Neural progenitor cell (in vitro differentiated cells): ENCODE measurements at regions not wholly inside any gene's neighbourhood (a gene's known extent, or its start where the extent isn't known, plus 50 kb on each side); places are given as distances from the start of the nearest gene placed in this dataset.

Experiments
- DNase-seq: peaks from one replicate; pipeline ENCODE4 v3.0.0-alpha.2; 2016; ENCODE audit warnings: low spot score
- H2AFZ ChIP-seq: fragments of 200-600 bp; sonication (generic); replicated peaks from 2 replicates; pipeline ENCODE4 v1.6.1; 2016; ENCODE audit warnings: antibody characterized with exemption
- H3F3A ChIP-seq: fragments of 200-600 bp; sonication (generic); 2 replicates; pipeline ENCODE4 v1.6.1; 2016; ENCODE audit warnings: antibody characterized with exemption, low read depth
- H3K27ac ChIP-seq: fragments of 200-600 bp; sonication (generic); 2 replicates; pipeline ENCODE4 v1.5.1; 2016; ENCODE audit warnings: mild to moderate bottlenecking
- H3K27me3 ChIP-seq: fragments of 200-600 bp; sonication (generic); 2 replicates; pipeline ENCODE4 v1.6.1; 2016; ENCODE audit warnings: mild to moderate bottlenecking, moderate library complexity
- H3K36me3 ChIP-seq: fragments of 200-600 bp; sonication (generic); 2 replicates; pipeline ENCODE4 v1.5.1; 2016
- H3K4me1 ChIP-seq: fragments of 200-600 bp; sonication (generic); 2 replicates; pipeline ENCODE4 v1.6.1; 2016; ENCODE audit warnings: mixed run types
- H3K4me2 ChIP-seq: fragments of 200-600 bp; sonication (generic); 2 replicates; pipeline ENCODE4 v1.6.1; 2016
- H3K4me3 ChIP-seq: fragments of 200-600 bp; sonication (generic); 2 replicates; pipeline ENCODE4 v1.5.1; 2016
- H3K79me2 ChIP-seq: fragments of 200-600 bp; sonication (generic); 2 replicates; pipeline ENCODE4 v1.6.1; 2016; ENCODE audit warnings: low read depth
- H3K9ac ChIP-seq: fragments of 200-600 bp; sonication (generic); 2 replicates; pipeline ENCODE4 v1.6.1; 2016
- H3K9me3 ChIP-seq: fragments of 200-600 bp; sonication (generic); 2 replicates; pipeline ENCODE4 v1.5.1; 2016; ENCODE audit warnings: low read depth
- H4K20me1 ChIP-seq: fragments of 200-600 bp; sonication (generic); 2 replicates; pipeline ENCODE4 v1.6.1; 2016; ENCODE audit warnings: low read depth
- H3K27ac Mint-ChIP-seq: 3 replicates; pipeline ENCODE4 v1.8.0; 2021; ENCODE audit warnings: mixed read lengths
- H3K27me3 Mint-ChIP-seq: 2 replicates; pipeline ENCODE4 v1.8.0; 2022; ENCODE audit warnings: low read depth, mild to moderate bottlenecking, inconsistent platforms, moderate library complexity, mixed read lengths; ENCODE audit not compliant: insufficient read depth
- H3K36me3 Mint-ChIP-seq: 3 replicates; pipeline ENCODE4 v1.8.0; 2021; ENCODE audit warnings: mixed read lengths
- H3K4me1 Mint-ChIP-seq: 3 replicates; pipeline ENCODE4 v1.8.0; 2021; ENCODE audit warnings: mixed read lengths
- H3K4me3 Mint-ChIP-seq: 3 replicates; pipeline ENCODE4 v1.8.0; 2021; ENCODE audit warnings: mild to moderate bottlenecking, moderate library complexity, mixed read lengths
- H3K9me3 Mint-ChIP-seq: 3 replicates; pipeline ENCODE4 v1.8.0; 2020; ENCODE audit warnings: mixed read lengths
- CTCF ChIP-seq: fragments of 200-600 bp; sonication (generic); IDR thresholded peaks from 2 replicates; pipeline ENCODE4 v1.5.1; 2017; ENCODE audit warnings: antibody characterized with exemption, mild to moderate bottlenecking
- EZH2 ChIP-seq: fragments of 200-600 bp; sonication (generic); IDR thresholded peaks from 2 replicates; pipeline ENCODE4 v1.6.1; 2017; ENCODE audit warnings: antibody characterized with exemption, mild to moderate bottlenecking, moderate library complexity
- EZH2phosphoT487 ChIP-seq: fragments of 200-600 bp; sonication (generic); IDR thresholded peaks from 2 replicates; pipeline ENCODE4 v1.6.1; 2017; ENCODE audit warnings: antibody characterized with exemption

- H3K27ac ChIP-seq: no peak overlapping the region
- no peak overlapping the region for H3K9ac ChIP-seq
- H4K20me1 ChIP-seq: no peaks in the 10 kb centered on the region
- no peaks in the 10 kb centered on the region for H3K9me3 ChIP-seq
- TF ChIP-seq EZH2phosphoT487 (no peak), EZH2 (no peak), CTCF (no peak)
- no peaks in the 10 kb centered on the region for H3K36me3 ChIP-seq
- peaks cover 2% of the 10 kb centered on the region for H3K27me3 Mint-ChIP-seq
- no peak overlapping the region for H3K27ac Mint-ChIP-seq
- H3K4me3 ChIP-seq: no peak overlapping the region
- H3K9me3 Mint-ChIP-seq: peaks cover 2% of the 10 kb centered on the region
- H3K36me3 Mint-ChIP-seq: no peaks in the 10 kb centered on the region
- H3K4me1 Mint-ChIP-seq: no peaks in the 10 kb centered on the region
- H3K27me3 ChIP-seq: no peaks in the 10 kb centered on the region
- no peak overlapping the region for H3K4me2 ChIP-seq
- no peak overlapping the region for H3K4me3 Mint-ChIP-seq
- H3F3A ChIP-seq: no peaks in the 10 kb centered on the region
- DNase-seq: no peak
- no peaks in the 10 kb centered on the region for H3K4me1 ChIP-seq
- H3K79me2 ChIP-seq: no peaks in the 10 kb centered on the region
- H2AFZ ChIP-seq: no peak overlapping the region
Measured at GRCh38 chr10:4033341-4033896, 248.4 kb upstream of the KLF6 start.

- Histone ChIP-seq H3K4me3 (no peak overlapping the region), H3K27ac (no peak overlapping the region), H3K4me2 (no peak overlapping the region), H3K4me1 (no peaks in the 10 kb centered on the region), H3K79me2 (no peaks in the 10 kb centered on the region), H3K27me3 (no peaks in the 10 kb centered on the region), H4K20me1 (no peaks in the 10 kb centered on the region), H2AFZ (no peak overlapping the region), H3K36me3 (no peaks in the 10 kb centered on the region), H3F3A (no peaks in the 10 kb centered on the region), H3K9me3 (no peaks in the 10 kb centered on the region), H3K9ac (no peak overlapping the region)
- DNase-seq: no peak
- Mint-ChIP-seq H3K4me1 (no peaks in the 10 kb centered on the region), H3K27ac (no peak overlapping the region), H3K36me3 (no peaks in the 10 kb centered on the region), H3K4me3 (no peak overlapping the region), H3K9me3 (peaks cover 2% of the 10 kb centered on the region), H3K27me3 (peaks cover 7% of the 10 kb centered on the region)
- TF ChIP-seq EZH2phosphoT487: no peak
Measured at GRCh38 chr10:4029866-4030265, 244.9 kb upstream of the KLF6 start.

DNA sequence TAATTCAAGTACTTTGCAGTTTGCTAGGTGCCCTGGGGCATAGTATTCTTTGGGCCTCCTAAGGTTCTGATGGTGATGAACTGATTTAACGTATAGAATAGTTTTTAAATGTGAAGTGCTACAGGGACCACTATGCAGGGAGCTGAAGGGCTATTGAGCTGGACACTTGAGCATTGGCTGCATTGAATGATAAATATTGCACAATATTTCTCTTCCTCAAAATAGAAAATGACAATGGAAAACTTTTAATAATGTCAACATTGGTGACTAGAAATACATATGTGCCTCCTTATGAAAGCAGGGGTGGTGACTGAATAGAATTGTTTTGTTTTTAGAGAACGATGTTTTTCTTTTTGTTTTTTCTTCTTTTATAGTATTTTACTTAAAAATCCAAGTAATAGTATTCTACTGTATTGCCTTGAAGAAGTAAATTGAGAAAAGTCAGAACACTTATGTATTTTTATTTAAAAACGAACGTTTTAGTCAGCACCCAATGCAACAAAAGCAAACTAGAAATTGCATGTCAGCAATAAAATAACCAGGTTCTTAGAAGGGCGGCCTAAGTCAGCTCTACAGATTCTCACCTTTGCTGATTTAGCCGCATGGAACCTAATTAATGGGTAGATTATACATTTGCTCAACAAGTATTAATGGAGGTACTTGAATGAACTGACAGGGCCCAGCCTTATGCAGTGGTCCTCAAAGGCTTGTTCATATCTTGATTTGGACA is 244.0 kb upstream of the KLF6 start:
- Mint-ChIP-seq H3K4me1 (no peaks in the 10 kb centered on the region), H3K27me3 (peaks cover 8% of the 10 kb centered on the region), H3K9me3 (peaks cover 2% of the 10 kb centered on the region), H3K27ac (no peak overlapping the region), H3K36me3 (no peaks in the 10 kb centered on the region), H3K4me3 (no peak overlapping the region)
- Histone ChIP-seq H3K4me2 (no peak overlapping the region), H2AFZ (no peak overlapping the region), H3K9ac (no peak overlapping the region), H3K36me3 (no peaks in the 10 kb centered on the region), H3K27me3 (no peaks in the 10 kb centered on the region), H3K27ac (no peak overlapping the region), H3F3A (no peaks in the 10 kb centered on the region), H3K4me3 (no peak overlapping the region), H3K9me3 (no peaks in the 10 kb centered on the region), H3K79me2 (no peaks in the 10 kb centered on the region), H4K20me1 (no peaks in the 10 kb centered on the region), H3K4me1 (no peaks in the 10 kb centered on the region)
- TF ChIP-seq EZH2: no peak
- no peak for TF ChIP-seq CTCF
- no peak for TF ChIP-seq EZH2phosphoT487
- DNase-seq: no peak

GRCh38 chr10:4028027-4028471 is 243.0 kb upstream of the KLF6 start:
- Histone ChIP-seq H3K27me3 (no peaks in the 10 kb centered on the region), H3K79me2 (no peaks in the 10 kb centered on the region), H3K27ac (no peak overlapping the region), H3K4me2 (no peak overlapping the region), H3K9me3 (no peaks in the 10 kb centered on the region), H3K36me3 (no peaks in the 10 kb centered on the region), H3F3A (no peaks in the 10 kb centered on the region), H3K4me3 (no peak overlapping the region), H2AFZ (no peak overlapping the region), H3K4me1 (no peaks in the 10 kb centered on the region), H3K9ac (no peak overlapping the region), H4K20me1 (no peaks in the 10 kb centered on the region)
- peaks cover 7% of the 10 kb centered on the region for H3K27me3 Mint-ChIP-seq
- no peak for DNase-seq
- peaks cover 5% of the 10 kb centered on the region for H3K4me1 Mint-ChIP-seq
- H3K9me3 Mint-ChIP-seq: peaks cover 2% of the 10 kb centered on the region
- no peaks in the 10 kb centered on the region for H3K36me3 Mint-ChIP-seq
- no peak for TF ChIP-seq EZH2
- TF ChIP-seq EZH2phosphoT487: no peak
- no peak for TF ChIP-seq CTCF
- H3K4me3 Mint-ChIP-seq: no peak overlapping the region
- no peak overlapping the region for H3K27ac Mint-ChIP-seq
